Adrenal gland (tissue), 9 donors: ENCODE measurements at regions not wholly inside any gene's neighbourhood (a gene's known extent, or its start where the extent isn't known, plus 50 kb on each side); places are given as distances from the start of the nearest gene placed in this dataset.

ENCODE experiments used
- DNase-seq, 7 donors: peaks; one replicate each; pipeline ENCODE4 v3.0.0-alpha.2; 2019 to 2020
- H3K27ac ChIP-seq, 5 donors: fragments of 200-600 bp; sonication (generic) in 4 of 5; 1 replicate in 3 of 5; 2 replicates in 2 of 5; pipeline versions ENCODE4 v1.5.1 to v1.8.0; 2016 to 2020; ENCODE audit warnings: mild to moderate bottlenecking in 1 of 5
- H3K27me3 ChIP-seq: fragments of 200-600 bp; 2 replicates; pipeline ENCODE4 v1.8.0; 2021
- H3K36me3 ChIP-seq, 2 donors: fragments of 200-600 bp; replicated peaks in 1 of 2; 1 replicate in 1 of 2; 2 replicates in 1 of 2; pipeline versions ENCODE4 v1.5.1 to v1.8.0; 2018 to 2022
- H3K4me1 ChIP-seq, 2 donors: fragments of 200-600 bp; replicated peaks in 1 of 2; 1 replicate in 1 of 2; 2 replicates in 1 of 2; pipeline versions ENCODE4 v1.5.1 to v1.8.0; 2018 to 2021
- H3K4me3 ChIP-seq, 4 donors: fragments of 200-600 bp; sonication (generic) in 3 of 4; one replicate each; pipeline ENCODE4 v1.5.1; 2016 to 2018
- H3K9me3 ChIP-seq, 3 donors: fragments of 200-600 bp; sonication (generic) in 1 of 3; replicated peaks in 1 of 3; 1 replicate in 2 of 3; 2 replicates in 1 of 3; pipeline versions ENCODE4 v1.5.1 to v1.8.0; 2016 to 2021
- CTCF ChIP-seq, 6 experiments: fragments of 450-650 bp in 4 of 6; fragments of 200-600 bp in 2 of 6; sonication (generic) in 1 of 6; IDR thresholded peaks; 1 replicate in 5 of 6; 2 replicates in 1 of 6; pipeline versions ENCODE4 v1.5.1 to v1.8.0; 2016 to 2021; ENCODE audit warnings: antibody characterized with exemption in 6 of 6, mild to moderate bottlenecking in 2 of 6, moderate library complexity in 1 of 6
- POLR2A ChIP-seq, 2 donors: fragments of 450-650 bp; IDR thresholded peaks; one replicate each; pipeline ENCODE4 v1.6.1; 2017; ENCODE audit warnings: antibody characterized with exemption in 2 of 2, mild to moderate bottlenecking in 2 of 2, moderate library complexity in 1 of 2
- WGBS, 4 donors: extraction: QIAGEN DNeasy Blood & Tissue Kit in 2 of 4; methylation state at CpG; one replicate each; pipeline versions ENCODE4 v1.1.5 to v1.1.7; 2013 to 2017; 5-methylcytosine and 5-hydroxymethylcytosine counted together
- intact Hi-C, 2 donors: fragments of 100-400 bp; cut with DNase I; formaldehyde crosslinking; loops; one replicate each; pipeline versions ENCODE4 v1.14.1 to v1.15.0; 2022 to 2023
- donor health status: healthy with polysubstance abuse.
- donor health status: Bipolar disorder and iron deficiency.
- donor health status: DM: yes; HTN: yes; CAD: no.
- donor health status: DM: no; HTN: no; CAD: no.
- donor health status: DM: no; HTN: no; CAD: no.

GRCh38 chr5:38641003-38641402 lies 84.6 kb upstream of the LIFR start:
- Histone ChIP-seq H3K36me3 (no peaks in the 10 kb centered on the region), H3K4me3 (no peak overlapping the region), H3K27me3 (no peaks in the 10 kb centered on the region), H3K9me3 (no peaks in the 10 kb centered on the region), H3K4me1 (no peaks in the 10 kb centered on the region), H3K27ac (no peak overlapping the region)
- intact Hi-C loops: no loop called here
- 77 to 97% (median 88%) methylated on average over 3 of the region's 3 CpGs for WGBS, 4 donors
- no peak for DNase-seq
- no peak for TF ChIP-seq CTCF (IDR thresholded peaks at IDR 0.05)

- no peaks in the 10 kb centered on the region for H3K27me3 ChIP-seq
- intact Hi-C loops: no loop called here
- H3K27ac ChIP-seq: peak overlapping the region in 1 of 5 donors; percentile 50
- TF ChIP-seq POLR2A (IDR thresholded peaks at IDR 0.05): no peak
- no peak for TF ChIP-seq CTCF (IDR thresholded peaks at IDR 0.05)
- 64 to 80% (median 71%) methylated on average over 6 to 7 of the region's 7 CpGs for WGBS, 4 donors
- no peak overlapping the region for H3K4me3 ChIP-seq
- DNase-seq: no peak
- H3K9me3 ChIP-seq: no peaks in the 10 kb centered on the region
- no peaks in the 10 kb centered on the region for H3K4me1 ChIP-seq
- H3K36me3 ChIP-seq: no peaks in the 10 kb centered on the region
These were observed 85.9 kb upstream of the LIFR start for GRCh38 chr5:38642189-38642911.

- no peak overlapping the region for H3K4me3 ChIP-seq
- no peaks in the 10 kb centered on the region for H3K9me3 ChIP-seq
- no peak for DNase-seq
- intact Hi-C loops: no loop called here
- no peaks in the 10 kb centered on the region for H3K4me1 ChIP-seq
- TF ChIP-seq POLR2A (IDR thresholded peaks at IDR 0.05): no peak
- TF ChIP-seq CTCF (IDR thresholded peaks at IDR 0.05): no peak
- no peaks in the 10 kb centered on the region for H3K27me3 ChIP-seq
- 84 to 95% (median 90%) methylated on average over 4 of the region's 4 CpGs for WGBS, 4 donors
- H3K27ac ChIP-seq: peak overlapping the region in 1 of 5 donors; percentile 50
- H3K36me3 ChIP-seq: no peaks in the 10 kb centered on the region
These were observed 87.2 kb upstream of the LIFR start for GRCh38 chr5:38643616-38644015.

- TF ChIP-seq POLR2A (IDR thresholded peaks at IDR 0.05) (no peak), CTCF (IDR thresholded peaks at IDR 0.05) (no peak)
- Histone ChIP-seq H3K4me3 (no peak overlapping the region), H3K27ac (no peak overlapping the region), H3K4me1 (no peaks in the 10 kb centered on the region), H3K27me3 (no peaks in the 10 kb centered on the region), H3K9me3 (no peaks in the 10 kb centered on the region), H3K36me3 (no peaks in the 10 kb centered on the region)
- intact Hi-C loops: no loop called here
- peak in 1 of 7 donors; percentile 22 for DNase-seq
These were observed 89.1 kb upstream of the LIFR start for GRCh38 chr5:38645508-38645907.
